ENCODE measurements at regions not wholly inside any gene's neighbourhood (a gene's known extent, or its start where the extent isn't known, plus 50 kb on each side); places are given as distances from the start of the nearest gene placed in this dataset.

GRCh38 chr4:36402008-36402758 is 120.8 kb downstream of the DTHD1 start:
- Histone ChIP-seq H3K9ac (ENCODE audit: insufficient read depth in 1 of 2, low read depth in 2 of 2, low read length in 2 of 2) (no peak overlapping the region), H3K4me3 (no peak overlapping the region), H3K27me3 (ENCODE audit: control insufficient read depth in 2 of 2, insufficient read depth in 2 of 2, low read length in 2 of 2) (no peaks in the 10 kb centered on the region), H2AFZ (ENCODE audit: low read depth, low read length) (no peak overlapping the region), H3K27ac (ENCODE audit: extremely low read depth, low read depth, low read length) (no peak overlapping the region), H3K9me1 (ENCODE audit: control insufficient read depth, insufficient read depth, low read length) (no peaks in the 10 kb centered on the region), H4K20me1 (replicated peaks; ENCODE audit: control insufficient read depth, insufficient read depth, low read length) (no peaks in the 10 kb centered on the region), H3K4me2 (ENCODE audit: insufficient read depth, low read length) (no peak overlapping the region), H3K9me3 (replicated peaks; ENCODE audit: control insufficient read depth, insufficient read depth, low read depth, low read length) (no peaks in the 10 kb centered on the region), H3K4me1 (replicated peaks in 1 of 2; ENCODE audit: control insufficient read depth in 2 of 2, insufficient read depth in 2 of 2, low read length in 2 of 2) (no peaks in the 10 kb centered on the region), H3K36me3 (ENCODE audit: control insufficient read depth, insufficient read depth, low read length) (no peaks in the 10 kb centered on the region), H3K79me2 (ENCODE audit: control insufficient read depth, insufficient read depth, low read length) (no peaks in the 10 kb centered on the region)
- FAIRE-seq (no peak), DNase-seq (ENCODE audit: extremely low read depth in 1 of 4, low spot score in 3 of 4) (no peak), ATAC-seq (no peak)
- intact Hi-C loops (cut with micrococcal nuclease) = no loop called here
- in situ Hi-C loops (cut with MboI) = no loop called here
- no peak for TF ChIP-seq MTA2 (IDR thresholded peaks at IDR 0.05; ENCODE audit: low read depth)
- TF ChIP-seq ZFX (CRISPR knock-in tag; IDR thresholded peaks at IDR 0.05) = no peak
- TF ChIP-seq HINFP (tag; conservative IDR thresholded peaks at IDR 0.05; ENCODE audit: low read depth) = no peak
- TF ChIP-seq CHD1 (IDR thresholded peaks at IDR 0.05; ENCODE audit: low read length) = no peak
- TF ChIP-seq ZNF311 (CRISPR knock-in tag; IDR thresholded peaks at IDR 0.05) = no peak
- TF ChIP-seq CBX1 (IDR thresholded peaks at IDR 0.05; ENCODE audit: low read depth) = no peak
- TF ChIP-seq E2F8 (IDR thresholded peaks at IDR 0.05; ENCODE audit: low read depth, partially characterized antibody) = no peak
- no peak for TF ChIP-seq XRCC4 (IDR thresholded peaks at IDR 0.05; ENCODE audit: extremely low read depth, insufficient read depth, insufficient read length)
- no peak for TF ChIP-seq THRA (IDR thresholded peaks at IDR 0.05)
- no peak for TF ChIP-seq ZNF551 (CRISPR knock-in tag; IDR thresholded peaks at IDR 0.05)
- no peak for TF ChIP-seq FOXA1 (IDR thresholded peaks at IDR 0.05; ENCODE audit: borderline replicate concordance)
- no peak for TF ChIP-seq MYNN (IDR thresholded peaks at IDR 0.05)
- TF ChIP-seq MYNN (CRISPR knock-in tag; IDR thresholded peaks at IDR 0.05) = no peak
- TF ChIP-seq ZNF764 (CRISPR knock-in tag; IDR thresholded peaks at IDR 0.05; ENCODE audit: low read depth) = no peak
- no peak for TF ChIP-seq ZNF12 (CRISPR knock-in tag; IDR thresholded peaks at IDR 0.05)
- TF ChIP-seq IRF9 (tag; IDR thresholded peaks at IDR 0.05) = no peak
- TF ChIP-seq MEIS2 (IDR thresholded peaks at IDR 0.05; ENCODE audit: partially characterized antibody) = no peak
- 1% methylated on average over 9 of the region's 9 CpGs for WGBS (ENCODE audit: insufficient coverage, low coverage, missing lambda C conversion rate)
- BruUV-seq (replicated peaks) = no TSS peak
- POLR2A ChIA-PET = no interaction called here
- CTCF ChIA-PET (ENCODE audit: low intra/inter-chr PET ratio) = no interaction called here
